ENCODE measurements at regions not wholly inside any gene's neighbourhood (a gene's known extent, or its start where the extent isn't known, plus 50 kb on each side); places are given as distances from the start of the nearest gene placed in this dataset.
"Not testable (repeated sequence)": the region's sequence is repeated elsewhere in the genome, so short reads cannot be mapped to it uniquely, and the experiment has no call there.

DNA sequence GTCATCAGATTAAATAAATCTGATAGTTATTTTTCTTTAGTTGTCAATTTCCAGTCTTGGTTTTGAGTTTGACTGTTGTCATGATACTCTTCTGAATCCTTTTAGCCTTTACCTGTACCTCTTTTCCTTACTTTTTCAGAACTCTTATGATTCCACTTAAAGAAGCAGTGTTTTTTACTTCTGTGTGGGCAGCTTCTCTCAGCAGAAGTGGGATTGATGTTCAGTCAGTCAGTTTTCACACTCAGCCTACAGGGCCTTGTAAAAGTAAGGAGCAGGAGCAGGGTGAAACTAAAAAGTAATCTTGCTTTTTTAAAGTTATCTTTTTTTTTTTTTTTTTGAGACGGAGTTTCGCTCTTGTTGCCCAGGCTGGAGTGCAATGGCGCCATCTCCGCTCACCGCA is 75.1 kb downstream of the HAUS1 start:
- Histone ChIP-seq H2AFZ (ENCODE audit: low read depth, low read length) (no peak overlapping the region), H3K27me3 (ENCODE audit: insufficient read depth, low read length) (no peaks in the 10 kb centered on the region), H3K36me3 (ENCODE audit: insufficient read depth, low read length) (no peaks in the 10 kb centered on the region), H3K4me3 (ENCODE audit: low read length) (no peak overlapping the region), H3K4me1 (ENCODE audit: insufficient read depth, low read length) (peaks cover 7% of the 10 kb centered on the region), H3K9me3 (ENCODE audit: low read length) (no peaks in the 10 kb centered on the region)

DNA sequence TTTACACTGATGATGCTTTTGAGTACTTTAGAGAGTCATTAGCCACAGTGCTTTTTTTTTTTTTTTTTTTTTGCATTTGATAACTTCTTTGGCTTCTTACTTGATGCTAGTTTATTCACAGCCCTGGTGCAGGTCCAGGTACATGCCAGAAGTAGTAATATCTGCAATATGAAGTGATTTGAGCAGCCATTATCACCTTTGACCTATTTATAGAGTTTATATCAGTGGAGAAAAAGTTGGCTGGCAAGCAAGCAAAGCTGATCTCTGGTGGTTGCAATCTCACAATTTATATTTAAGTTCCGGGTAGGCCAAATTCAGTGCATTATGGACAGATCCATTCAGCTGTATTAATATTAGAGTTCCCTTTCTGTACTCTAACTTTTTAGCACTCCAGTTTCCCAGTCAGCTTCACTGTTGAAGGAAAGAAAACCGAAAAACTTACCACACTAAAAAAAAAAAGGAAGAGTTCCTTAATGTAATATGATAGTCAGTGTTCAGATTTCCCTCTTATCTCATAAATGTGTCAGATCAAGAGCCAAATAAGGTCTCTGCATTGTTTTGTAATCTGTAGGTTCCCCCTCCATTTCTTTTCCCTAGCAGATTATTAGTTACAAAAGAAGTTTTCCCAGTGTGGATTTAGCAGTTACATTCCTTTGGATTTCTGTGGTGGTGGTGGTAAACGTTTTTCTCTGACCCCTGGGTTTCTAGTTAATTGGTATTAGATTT is 78.6 kb downstream of the HAUS1 start:
- H3K4me1 ChIP-seq (ENCODE audit: insufficient read depth, low read length): no peaks in the 10 kb centered on the region
- no peaks in the 10 kb centered on the region for H3K9me3 ChIP-seq (ENCODE audit: low read length)
- no peak overlapping the region for H3K4me3 ChIP-seq (ENCODE audit: low read length)
- H3K27me3 ChIP-seq (ENCODE audit: insufficient read depth, low read length): no peaks in the 10 kb centered on the region
- H3K36me3 ChIP-seq (ENCODE audit: insufficient read depth, low read length): no peaks in the 10 kb centered on the region
- no peak overlapping the region for H2AFZ ChIP-seq (ENCODE audit: low read depth, low read length)

DNA sequence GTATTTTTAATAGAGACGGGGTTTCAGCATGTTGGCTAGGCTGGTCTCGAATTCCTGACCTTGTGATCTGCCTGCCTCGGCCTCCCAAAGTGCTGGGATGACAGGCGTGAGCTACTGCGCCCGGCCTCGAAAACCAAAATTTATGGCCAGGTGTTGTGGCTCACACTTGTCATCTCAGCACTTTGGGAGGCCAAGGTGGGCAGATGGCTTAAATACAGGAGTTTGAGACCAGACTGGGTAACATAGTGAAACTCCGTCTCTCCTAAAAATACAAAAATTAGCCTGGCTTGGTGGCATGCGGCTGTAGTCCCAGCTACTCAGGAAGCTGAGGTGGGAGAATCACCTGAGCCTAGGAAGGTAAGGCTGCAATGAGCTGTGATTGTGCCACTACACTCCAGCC is 80.1 kb downstream of the HAUS1 start:
- H3K9me3 ChIP-seq (ENCODE audit: low read length): not testable (repeated sequence)

DNA sequence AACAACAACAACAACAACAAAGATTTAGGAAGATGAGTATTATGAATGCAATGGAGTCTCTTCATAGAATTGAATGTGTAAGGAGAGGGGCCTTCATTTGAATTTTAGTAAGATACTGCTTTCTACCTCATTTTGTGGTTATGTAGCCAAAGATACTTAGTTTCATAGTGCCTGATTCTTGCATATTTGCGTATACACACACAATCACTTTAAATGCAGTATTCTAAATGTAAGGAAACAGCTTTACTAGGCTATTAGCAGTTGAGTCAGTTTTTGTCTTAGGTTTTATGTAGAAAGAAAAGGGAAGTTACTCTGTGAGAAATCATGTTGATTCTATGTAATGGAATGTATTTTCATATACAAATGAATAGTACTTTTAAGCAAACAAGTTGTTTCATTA is 80.5 kb downstream of the HAUS1 start:
- Histone ChIP-seq H3K36me3 (ENCODE audit: insufficient read depth, low read length) (no peaks in the 10 kb centered on the region), H3K9me3 (ENCODE audit: low read length) (no peaks in the 10 kb centered on the region), H3K27me3 (ENCODE audit: insufficient read depth, low read length) (no peaks in the 10 kb centered on the region), H3K4me3 (ENCODE audit: low read length) (no peak overlapping the region), H2AFZ (ENCODE audit: low read depth, low read length) (no peak overlapping the region), H3K4me1 (ENCODE audit: insufficient read depth, low read length) (no peaks in the 10 kb centered on the region)

More for the DNA sequence above, 80.1 kb downstream of the HAUS1 start:
- H3K27me3 ChIP-seq (ENCODE audit: insufficient read depth, low read length); H3K4me3 ChIP-seq (ENCODE audit: low read length); H2AFZ ChIP-seq (ENCODE audit: low read depth, low read length); H3K4me1 ChIP-seq (ENCODE audit: insufficient read depth, low read length); H3K36me3 ChIP-seq (ENCODE audit: insufficient read depth, low read length): not testable (repeated sequence)

GRCh38 chr18:46190667-46191066 is 86.5 kb downstream of the HAUS1 start:
- H3K27me3 ChIP-seq (ENCODE audit: insufficient read depth, low read length): no peaks in the 10 kb centered on the region
- no peaks in the 10 kb centered on the region for H3K4me1 ChIP-seq (ENCODE audit: insufficient read depth, low read length)
- H2AFZ ChIP-seq (ENCODE audit: low read depth, low read length): no peak overlapping the region

DNA sequence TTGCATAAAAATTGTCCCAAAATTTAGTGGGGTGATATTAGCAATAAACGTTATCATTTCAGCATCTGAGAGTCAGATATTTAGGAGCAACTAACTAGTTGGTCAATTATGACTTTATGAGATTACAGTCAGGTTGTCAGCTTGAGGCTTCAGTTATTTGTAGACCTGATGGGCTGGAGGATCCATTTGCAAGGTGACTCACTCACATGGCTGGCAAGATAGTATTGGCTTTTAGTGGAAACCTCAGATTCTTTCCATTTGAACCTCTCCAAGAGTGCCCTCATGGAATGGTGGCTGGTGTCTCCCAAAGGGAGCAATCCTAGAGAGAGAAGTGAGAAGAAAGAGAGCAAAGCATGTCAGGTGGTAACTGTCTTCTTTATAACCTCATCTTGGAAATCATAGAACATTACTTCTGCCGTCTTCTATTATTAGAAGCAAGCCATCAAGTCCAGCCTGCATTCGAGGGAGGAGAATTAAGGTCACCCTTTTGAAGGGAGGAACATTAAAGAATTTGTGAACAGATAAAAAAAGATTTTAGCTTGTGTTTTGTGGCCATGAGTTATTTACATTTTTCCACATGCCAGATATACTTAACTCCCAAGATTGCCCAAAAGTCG is 92.5 kb downstream of the HAUS1 start:
- no peaks in the 10 kb centered on the region for H3K27me3 ChIP-seq (ENCODE audit: insufficient read depth, low read length)
- H2AFZ ChIP-seq (ENCODE audit: low read depth, low read length): no peak overlapping the region
- H3K4me3 ChIP-seq (ENCODE audit: low read length): no peak overlapping the region
- no peaks in the 10 kb centered on the region for H3K9me3 ChIP-seq (ENCODE audit: low read length)
- H3K4me1 ChIP-seq (ENCODE audit: insufficient read depth, low read length): no peaks in the 10 kb centered on the region
- no peaks in the 10 kb centered on the region for H3K36me3 ChIP-seq (ENCODE audit: insufficient read depth, low read length)

More at GRCh38 chr18:46190667-46191066, 86.5 kb downstream of the HAUS1 start:
- H3K4me3 ChIP-seq (ENCODE audit: low read length): no peak overlapping the region
- H3K9me3 ChIP-seq (ENCODE audit: low read length): no peaks in the 10 kb centered on the region
- H3K36me3 ChIP-seq (ENCODE audit: insufficient read depth, low read length): no peaks in the 10 kb centered on the region

DNA sequence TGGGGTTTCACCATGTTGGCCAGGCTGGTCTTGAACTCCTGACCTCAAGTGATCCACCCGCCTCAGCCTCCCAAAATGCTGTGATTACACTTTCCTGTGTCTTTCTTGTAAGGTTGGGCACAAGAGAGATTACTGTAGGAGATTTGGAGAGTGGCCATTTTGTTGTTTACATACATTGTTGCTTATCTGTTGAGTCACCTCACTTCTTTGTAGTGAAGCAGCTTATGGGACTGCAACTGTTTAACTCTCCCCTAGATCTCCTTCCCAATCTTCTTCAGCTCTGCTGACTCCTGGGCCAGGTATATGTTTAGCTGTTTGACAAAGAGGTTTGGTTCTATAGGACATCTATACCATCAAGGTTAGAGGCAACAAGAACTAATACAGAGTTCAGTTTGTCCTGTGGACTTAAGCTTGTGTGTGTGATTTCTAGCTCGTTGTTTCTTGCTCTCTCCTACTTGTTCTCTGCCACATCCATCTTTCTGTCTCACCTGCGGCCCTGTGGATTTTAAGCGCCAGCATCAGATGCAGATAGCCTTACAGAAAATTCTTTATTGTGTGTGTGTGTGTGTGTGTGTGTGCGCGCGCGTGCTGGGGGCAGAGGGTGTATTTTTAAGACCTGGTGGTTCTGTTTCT is 95.4 kb downstream of the HAUS1 start:
- no peak overlapping the region for H3K4me3 ChIP-seq (ENCODE audit: low read length)

GRCh38 chr18:46200178-46201055 is 96.2 kb downstream of the HAUS1 start:
- not testable (repeated sequence) for H2AFZ ChIP-seq (ENCODE audit: low read depth, low read length); H3K4me3 ChIP-seq (ENCODE audit: low read length); H3K36me3 ChIP-seq (ENCODE audit: insufficient read depth, low read length); H3K4me1 ChIP-seq (ENCODE audit: insufficient read depth, low read length); H3K9me3 ChIP-seq (ENCODE audit: low read length); H3K27me3 ChIP-seq (ENCODE audit: insufficient read depth, low read length)

More for the DNA sequence above, 95.4 kb downstream of the HAUS1 start:
- no peaks in the 10 kb centered on the region for H3K27me3 ChIP-seq (ENCODE audit: insufficient read depth, low read length)
- H3K36me3 ChIP-seq (ENCODE audit: insufficient read depth, low read length): no peaks in the 10 kb centered on the region
- no peaks in the 10 kb centered on the region for H3K4me1 ChIP-seq (ENCODE audit: insufficient read depth, low read length)
- no peak overlapping the region for H2AFZ ChIP-seq (ENCODE audit: low read depth, low read length)
- no peaks in the 10 kb centered on the region for H3K9me3 ChIP-seq (ENCODE audit: low read length)

DNA sequence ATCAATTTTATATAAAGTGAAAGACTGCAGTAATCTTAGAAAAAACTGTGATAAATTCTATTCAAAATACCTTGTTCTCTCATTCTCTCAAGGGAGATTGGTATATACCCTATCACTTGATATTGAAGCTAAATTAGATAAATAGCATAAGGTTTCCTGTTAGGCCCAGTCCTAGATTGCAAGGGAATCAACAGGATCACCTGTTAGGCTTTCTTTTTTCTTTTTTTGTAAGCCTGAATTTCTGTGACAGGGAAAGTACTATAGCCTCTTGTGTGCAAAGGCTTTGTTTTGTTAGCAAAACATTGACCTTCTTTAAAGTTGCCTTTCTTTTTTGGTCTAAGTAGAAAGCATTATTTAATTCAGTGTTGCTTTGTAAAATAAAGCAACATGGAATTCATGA is 100.0 kb downstream of the HAUS1 start:
- H3K36me3 ChIP-seq (ENCODE audit: insufficient read depth, low read length): no peaks in the 10 kb centered on the region
- no peaks in the 10 kb centered on the region for H3K9me3 ChIP-seq (ENCODE audit: low read length)
- H3K27me3 ChIP-seq (ENCODE audit: insufficient read depth, low read length): no peaks in the 10 kb centered on the region
- H2AFZ ChIP-seq (ENCODE audit: low read depth, low read length): no peak overlapping the region
- no peak overlapping the region for H3K4me3 ChIP-seq (ENCODE audit: low read length)
- H3K4me1 ChIP-seq (ENCODE audit: insufficient read depth, low read length): no peaks in the 10 kb centered on the region

DNA sequence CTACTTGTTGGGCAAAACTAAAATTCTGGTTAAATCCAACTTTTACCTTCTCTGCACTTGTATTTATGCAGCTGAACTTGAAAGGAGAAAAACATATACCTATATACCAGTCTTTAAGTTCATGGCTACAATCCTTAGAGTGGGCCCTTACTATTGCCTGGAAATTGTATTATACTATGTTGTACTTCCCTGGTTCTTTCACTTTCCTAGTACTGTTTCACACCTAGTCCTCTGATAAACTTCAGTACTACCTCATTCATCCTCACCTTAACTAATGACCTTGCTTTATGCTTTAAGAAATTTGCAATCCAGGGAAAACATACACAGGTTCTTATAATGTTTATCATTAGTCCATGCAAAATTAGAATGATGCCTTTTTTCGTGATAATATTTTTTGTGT is 103.8 kb downstream of the HAUS1 start:
- no peak overlapping the region for H2AFZ ChIP-seq (ENCODE audit: low read depth, low read length)
- H3K36me3 ChIP-seq (ENCODE audit: insufficient read depth, low read length): no peaks in the 10 kb centered on the region
- H3K4me1 ChIP-seq (ENCODE audit: insufficient read depth, low read length): no peaks in the 10 kb centered on the region
- H3K4me3 ChIP-seq (ENCODE audit: low read length): no peak overlapping the region
- no peaks in the 10 kb centered on the region for H3K27me3 ChIP-seq (ENCODE audit: insufficient read depth, low read length)
- H3K9me3 ChIP-seq (ENCODE audit: low read length): no peaks in the 10 kb centered on the region

DNA sequence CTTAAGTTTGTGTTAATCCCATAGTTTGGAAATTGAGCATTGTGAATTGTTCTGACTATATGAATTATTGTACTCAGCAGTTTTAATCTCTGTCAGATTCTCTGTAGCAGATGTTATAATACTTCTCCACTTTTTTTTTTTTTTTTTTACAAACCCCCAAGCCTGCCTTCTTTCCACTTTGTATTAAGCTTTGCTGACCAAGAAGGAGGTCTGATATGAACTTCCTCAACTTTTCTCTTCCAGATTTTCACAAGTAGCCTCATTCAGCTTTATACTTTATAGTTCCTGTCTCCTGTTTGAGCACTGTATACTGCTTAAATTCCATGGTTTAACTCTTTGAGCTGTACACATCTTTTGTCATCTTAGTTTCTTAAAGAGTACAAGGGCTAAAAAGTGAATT is 105.0 kb downstream of the HAUS1 start:
- H2AFZ ChIP-seq (ENCODE audit: low read depth, low read length): no peak overlapping the region
- no peaks in the 10 kb centered on the region for H3K36me3 ChIP-seq (ENCODE audit: insufficient read depth, low read length)
- no peaks in the 10 kb centered on the region for H3K27me3 ChIP-seq (ENCODE audit: insufficient read depth, low read length)
- H3K9me3 ChIP-seq (ENCODE audit: low read length): no peaks in the 10 kb centered on the region
- no peaks in the 10 kb centered on the region for H3K4me1 ChIP-seq (ENCODE audit: insufficient read depth, low read length)
- H3K4me3 ChIP-seq (ENCODE audit: low read length): no peak overlapping the region

DNA sequence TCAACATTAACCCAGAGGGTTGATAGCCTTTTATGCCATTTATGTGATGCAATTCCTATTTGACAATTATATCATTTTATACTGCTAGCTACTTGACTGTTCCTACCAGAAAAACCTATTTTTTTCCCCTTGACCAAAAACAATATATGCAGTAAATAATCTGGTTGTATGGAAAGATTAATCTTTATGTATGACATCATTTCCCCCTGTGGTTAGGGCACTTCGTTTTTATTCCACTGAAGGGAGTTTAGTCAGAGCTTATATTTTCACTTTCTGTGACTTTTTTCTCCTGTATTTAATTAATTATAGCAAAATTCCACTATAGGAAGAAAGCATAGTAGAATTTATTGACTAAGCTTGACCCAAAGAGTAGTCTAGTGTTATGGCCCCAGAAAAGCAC is 107.6 kb downstream of the HAUS1 start:
- Histone ChIP-seq H3K9me3 (ENCODE audit: low read length) (no peaks in the 10 kb centered on the region), H3K36me3 (ENCODE audit: insufficient read depth, low read length) (peaks cover 13% of the 10 kb centered on the region), H3K27me3 (ENCODE audit: insufficient read depth, low read length) (no peaks in the 10 kb centered on the region), H2AFZ (ENCODE audit: low read depth, low read length) (no peak overlapping the region), H3K4me3 (ENCODE audit: low read length) (no peak overlapping the region), H3K4me1 (ENCODE audit: insufficient read depth, low read length) (no peaks in the 10 kb centered on the region)

- no peaks in the 10 kb centered on the region for H3K9me3 ChIP-seq (ENCODE audit: low read length)
- H3K4me1 ChIP-seq (ENCODE audit: insufficient read depth, low read length): no peaks in the 10 kb centered on the region
- peaks cover 17% of the 10 kb centered on the region for H3K36me3 ChIP-seq (ENCODE audit: insufficient read depth, low read length)
- no peak overlapping the region for H2AFZ ChIP-seq (ENCODE audit: low read depth, low read length)
- no peaks in the 10 kb centered on the region for H3K27me3 ChIP-seq (ENCODE audit: insufficient read depth, low read length)
- no peak overlapping the region for H3K4me3 ChIP-seq (ENCODE audit: low read length)
Measured at GRCh38 chr18:46212398-46212797, 108.2 kb downstream of the HAUS1 start.
